ENCODE measurements at regions not wholly inside any gene's neighbourhood (a gene's known extent, or its start where the extent isn't known, plus 50 kb on each side); places are given as distances from the start of the nearest gene placed in this dataset.
"Not testable (repeated sequence)": the region's sequence is repeated elsewhere in the genome, so short reads cannot be mapped to it uniquely, and the experiment has no call there.

DNA sequence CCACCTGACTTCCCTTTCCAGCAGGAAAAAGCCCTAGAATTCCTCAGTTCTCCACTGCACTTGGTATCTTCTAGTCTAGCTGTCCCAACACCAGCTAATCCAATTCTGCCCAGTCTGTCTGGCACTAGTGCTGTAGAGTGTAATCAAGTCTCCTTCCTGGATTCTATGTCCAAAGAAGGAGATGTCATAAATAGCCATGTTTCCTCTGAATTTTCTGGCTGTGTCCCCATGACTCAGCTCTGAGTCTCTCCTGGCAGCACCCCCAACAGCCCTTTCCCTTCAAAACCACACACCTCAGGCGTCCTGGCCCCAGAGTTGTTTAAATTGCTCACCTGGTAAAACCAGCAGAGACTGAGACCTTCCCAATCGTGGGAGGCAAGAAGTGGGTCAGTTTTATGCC, 197.2 kb downstream of the GRXCR1 start:
- DNase-seq (ENCODE audit: low read depth in 4 of 4, low spot score in 2 of 4): no peak

DNA sequence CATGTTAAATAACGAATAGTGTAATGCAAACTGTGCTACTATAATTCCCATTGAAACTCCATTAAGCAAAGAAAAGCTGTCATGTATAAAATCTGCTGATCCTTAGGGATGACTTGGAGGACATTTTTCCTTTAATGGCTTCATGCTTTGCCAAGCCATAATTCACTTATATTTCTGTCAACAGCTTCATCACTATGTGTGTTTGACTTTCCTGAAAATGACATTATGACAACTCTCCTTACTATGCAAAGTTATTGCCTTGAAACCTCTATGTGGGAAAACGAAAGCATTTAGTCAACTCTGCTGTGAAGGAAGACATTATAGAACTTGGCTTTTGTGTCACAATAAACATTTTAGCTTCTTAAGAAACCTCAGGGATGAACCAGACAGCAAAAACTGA, 210.5 kb downstream of the GRXCR1 start:
- no peak for DNase-seq (ENCODE audit: low read depth in 4 of 4, low spot score in 2 of 4)

DNA sequence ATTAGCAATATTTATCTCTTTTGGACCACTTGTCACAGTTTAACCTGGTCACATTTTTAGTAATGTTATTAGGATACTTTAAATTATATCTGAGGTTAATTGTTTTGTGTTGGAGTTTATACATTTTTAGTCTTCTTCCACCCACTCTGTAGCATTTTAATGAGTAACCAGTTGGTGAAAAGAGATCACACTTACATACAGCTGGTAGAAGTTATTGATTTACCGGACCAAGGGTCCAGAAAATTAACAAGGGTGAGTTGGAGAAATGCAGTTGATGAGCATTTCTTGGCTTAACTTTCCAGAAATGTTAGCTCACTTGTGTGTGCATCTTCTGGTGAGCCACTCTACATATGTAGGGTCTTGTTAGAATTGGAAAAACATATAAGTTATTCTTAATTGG, 219.6 kb downstream of the GRXCR1 start:
- no peak for DNase-seq (ENCODE audit: low read depth in 4 of 4, low spot score in 2 of 4)

DNA sequence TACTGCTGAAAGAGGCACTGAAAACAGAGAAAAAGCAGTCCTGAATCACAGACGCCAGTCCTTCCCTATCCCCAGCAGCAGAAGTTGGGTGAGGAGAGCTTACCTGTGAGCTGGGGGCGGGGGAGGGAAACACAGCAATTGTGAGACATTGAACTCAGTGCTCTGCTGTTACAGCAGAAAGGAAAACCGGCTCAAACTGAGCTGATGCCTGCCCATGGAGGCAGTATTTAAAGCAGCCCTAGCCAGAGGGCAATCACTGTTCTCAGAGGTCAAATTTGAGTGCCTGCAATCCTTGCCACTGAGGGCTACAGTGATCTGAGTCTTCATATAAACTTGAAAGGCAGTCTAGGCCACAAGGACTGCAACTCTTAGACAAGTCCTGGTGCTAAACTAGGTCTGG, 220.7 kb downstream of the GRXCR1 start:
- no peak for DNase-seq (ENCODE audit: low read depth in 4 of 4, low spot score in 2 of 4)

DNA sequence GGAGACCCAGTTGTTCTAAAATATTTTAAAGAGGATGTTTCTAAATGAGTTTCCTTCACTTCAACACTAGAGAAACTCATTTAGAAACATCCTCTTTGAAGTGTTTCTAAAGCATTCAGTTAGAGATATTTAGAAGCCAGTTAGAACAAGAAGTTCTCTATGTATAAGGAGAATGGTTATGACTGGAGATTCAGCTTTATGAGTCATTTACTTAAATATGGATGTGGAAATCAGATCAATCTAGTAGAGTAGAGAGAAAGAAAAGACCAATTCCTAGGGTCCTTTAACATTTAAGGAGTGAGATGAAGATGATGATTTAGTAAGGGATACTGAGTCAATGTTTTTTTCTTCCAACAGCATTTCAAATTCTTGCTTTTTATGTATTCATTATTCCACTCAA, 234.1 kb downstream of the GRXCR1 start:
- no peak for DNase-seq (ENCODE audit: low read depth in 4 of 4, low spot score in 2 of 4)

DNA sequence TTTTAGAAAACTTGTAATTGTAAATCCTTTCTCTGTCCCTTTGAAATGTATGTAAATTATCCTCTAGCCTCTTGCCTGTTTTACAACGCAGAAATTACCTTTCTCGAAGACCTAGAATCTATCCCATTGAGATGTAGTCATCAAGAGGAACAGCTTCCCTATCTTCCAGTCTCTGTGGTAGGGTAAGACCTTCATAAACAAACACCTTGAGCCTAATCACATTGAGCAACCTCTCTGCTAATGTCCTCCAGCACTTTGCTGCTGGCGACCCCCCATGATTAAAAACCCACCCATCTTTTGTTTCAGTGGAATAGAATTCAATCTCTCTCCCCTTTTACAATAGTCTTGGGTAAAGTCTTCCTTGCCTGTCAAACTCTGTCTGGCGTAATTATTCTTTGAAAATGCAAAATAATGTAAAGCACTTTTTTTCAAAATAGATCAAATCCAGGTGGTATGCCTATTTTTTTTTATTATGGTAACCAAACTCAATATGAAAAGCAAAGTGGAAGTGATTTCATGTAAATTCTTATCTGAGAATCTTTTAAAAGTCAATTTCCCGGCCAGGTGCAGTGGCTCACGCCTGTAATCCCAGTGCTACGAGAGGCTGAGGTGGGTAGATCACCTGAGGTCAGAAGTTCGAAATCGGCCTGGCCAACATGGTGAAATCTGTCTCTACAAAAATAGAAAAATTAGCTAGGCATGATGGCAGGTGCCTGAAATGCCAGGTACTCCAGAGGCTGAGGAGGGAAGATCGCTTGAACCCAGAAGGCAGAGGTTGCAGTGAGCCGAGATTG, 237.9 kb downstream of the GRXCR1 start:
- no peak for DNase-seq (ENCODE audit: low read depth in 4 of 4, low spot score in 2 of 4)

DNA sequence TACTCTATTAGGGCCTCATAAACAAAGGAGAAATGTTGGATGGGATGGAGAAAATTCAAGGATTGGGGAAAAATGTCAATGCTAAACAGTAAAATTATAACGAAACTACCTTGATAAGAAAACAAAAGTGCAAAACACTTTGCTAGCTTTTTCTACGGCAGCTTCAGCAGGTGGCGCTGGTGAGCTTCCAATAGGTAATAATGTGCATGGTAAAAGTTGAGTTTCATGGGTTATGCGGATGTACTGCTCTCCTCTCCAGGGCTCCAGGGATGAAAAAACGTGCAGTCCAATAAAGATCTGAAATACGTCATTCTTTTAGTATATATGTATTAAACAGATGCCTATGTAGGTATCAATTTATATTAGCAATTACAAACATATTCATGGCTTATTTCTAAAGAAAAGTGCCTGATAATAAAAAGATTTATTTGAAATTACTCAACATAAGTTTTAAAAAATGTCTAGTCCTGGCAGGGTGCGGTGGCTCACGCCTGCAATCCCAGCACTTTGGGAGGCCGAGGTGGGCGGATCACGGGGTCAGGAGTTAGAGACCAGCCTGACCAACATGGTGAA, 239.6 kb downstream of the GRXCR1 start:
- peak; percentile 18 to 43 (median 24) for DNase-seq (ENCODE audit: low read depth in 4 of 4, low spot score in 2 of 4)

DNA sequence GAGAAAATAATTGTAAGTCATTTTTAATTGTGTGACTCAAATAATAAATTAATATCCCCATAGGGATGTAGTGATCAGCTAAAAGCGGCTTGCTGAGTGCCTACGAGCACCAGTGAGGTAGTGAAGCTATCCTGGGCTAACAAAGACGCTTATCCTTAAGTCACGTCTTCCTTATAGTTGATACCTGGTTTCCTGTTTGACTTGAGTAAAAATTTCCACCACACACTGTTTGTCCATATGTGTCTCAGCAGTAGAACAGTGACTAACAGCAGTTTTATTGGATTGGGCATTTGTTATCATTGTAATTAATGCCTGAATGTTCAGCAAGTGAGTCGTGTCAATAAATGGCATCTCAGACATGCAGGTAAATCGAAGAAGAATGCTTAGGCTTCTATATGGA, 241.1 kb downstream of the GRXCR1 start:
- DNase-seq (ENCODE audit: low read depth in 4 of 4, low spot score in 2 of 4): no peak

DNA sequence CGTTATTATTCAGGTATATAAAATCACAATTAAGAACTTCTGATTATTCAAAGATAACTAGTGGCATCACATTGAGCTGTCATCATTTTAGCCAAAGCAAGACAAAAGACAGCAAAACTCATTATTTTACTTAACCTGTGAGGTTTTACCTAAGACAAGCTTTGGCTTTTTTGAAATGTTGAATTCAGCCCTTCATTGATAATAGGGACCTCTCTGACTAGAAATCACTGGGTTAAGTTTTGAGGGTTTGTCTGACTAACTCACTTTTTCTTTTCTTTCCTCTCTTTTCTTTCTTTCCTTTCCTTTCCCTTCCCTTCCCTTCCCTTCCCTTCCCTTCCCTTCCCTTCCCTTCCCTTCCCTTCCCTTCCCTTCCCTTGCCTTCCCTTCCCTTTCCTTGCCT, 244.2 kb downstream of the GRXCR1 start:
- DNase-seq (ENCODE audit: low read depth in 4 of 4, low spot score in 2 of 4): no peak

DNA sequence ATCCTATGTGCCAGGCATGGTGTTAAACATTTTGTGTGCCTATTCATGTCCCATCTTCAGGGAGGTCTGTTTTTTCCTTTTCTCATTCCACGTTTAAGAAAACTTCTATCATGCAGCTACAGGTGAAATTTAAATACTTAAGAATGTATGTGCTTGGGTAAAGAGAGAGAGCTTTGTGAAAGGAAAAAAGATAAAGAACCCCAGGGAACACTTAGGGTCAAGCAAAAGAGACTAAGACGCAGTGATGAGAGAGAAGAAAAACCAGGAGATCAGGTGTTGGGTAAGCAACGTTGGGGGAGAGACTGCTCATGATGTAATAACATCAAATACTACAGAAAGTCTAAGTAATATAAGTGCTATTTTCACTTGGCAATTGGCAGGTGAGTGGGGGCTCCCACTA, 253.7 kb downstream of the GRXCR1 start:
- no peak for DNase-seq (ENCODE audit: low read depth in 4 of 4, low spot score in 2 of 4)

DNA sequence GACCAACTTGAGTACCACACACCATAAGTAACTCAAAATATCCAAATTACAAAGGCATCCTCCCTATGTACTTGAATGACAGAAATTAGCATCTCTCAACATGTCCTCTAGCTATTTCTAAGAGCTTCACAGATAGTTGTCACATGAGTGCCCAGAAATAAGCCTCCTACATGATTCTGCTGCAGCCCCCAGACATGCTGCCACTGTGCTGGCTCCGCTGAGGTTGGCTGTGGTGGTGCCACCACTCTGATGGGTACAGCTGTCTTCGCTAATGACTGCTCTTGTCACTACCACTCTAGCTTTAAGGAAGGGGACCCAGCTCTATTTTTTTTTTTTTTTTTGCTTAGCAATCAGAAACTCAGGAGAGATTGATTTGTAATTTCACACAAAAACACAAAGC, 256.0 kb downstream of the GRXCR1 start:
- no peak for DNase-seq (ENCODE audit: low read depth in 4 of 4, low spot score in 2 of 4)

DNA sequence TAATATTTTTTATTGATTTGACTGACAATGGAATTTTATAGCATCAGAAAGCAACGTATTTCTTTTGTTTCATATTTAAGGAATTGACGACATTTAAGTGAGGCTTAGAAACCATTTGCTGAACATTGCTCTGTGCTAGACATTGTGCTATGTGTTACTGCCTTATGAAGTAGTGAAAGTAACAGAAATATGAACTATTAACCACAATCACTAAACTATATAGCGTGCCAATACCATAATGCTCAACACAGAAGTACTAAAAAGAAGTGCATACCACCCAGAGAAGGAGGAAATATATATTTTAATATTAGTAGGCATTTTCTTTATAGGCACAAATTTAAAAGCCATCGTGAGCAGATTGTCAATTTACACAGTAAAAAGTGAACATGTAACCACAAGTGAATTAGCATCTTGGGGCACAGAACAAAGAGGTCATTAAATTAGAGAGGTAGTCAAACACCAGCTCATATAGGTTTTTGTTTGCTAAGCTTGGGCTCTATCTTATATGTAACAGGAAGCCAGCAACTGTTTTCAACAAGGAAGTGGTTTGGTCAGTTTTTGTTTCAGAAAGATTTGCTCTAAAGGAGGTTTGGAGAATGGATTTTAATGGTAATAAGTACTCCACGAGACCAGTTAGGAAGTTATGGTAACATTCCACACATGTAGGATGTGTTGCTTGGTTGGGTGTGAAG, 270.7 kb downstream of the GRXCR1 start:
- DNase-seq (ENCODE audit: low read depth in 4 of 4, low spot score in 2 of 4): no peak

DNA sequence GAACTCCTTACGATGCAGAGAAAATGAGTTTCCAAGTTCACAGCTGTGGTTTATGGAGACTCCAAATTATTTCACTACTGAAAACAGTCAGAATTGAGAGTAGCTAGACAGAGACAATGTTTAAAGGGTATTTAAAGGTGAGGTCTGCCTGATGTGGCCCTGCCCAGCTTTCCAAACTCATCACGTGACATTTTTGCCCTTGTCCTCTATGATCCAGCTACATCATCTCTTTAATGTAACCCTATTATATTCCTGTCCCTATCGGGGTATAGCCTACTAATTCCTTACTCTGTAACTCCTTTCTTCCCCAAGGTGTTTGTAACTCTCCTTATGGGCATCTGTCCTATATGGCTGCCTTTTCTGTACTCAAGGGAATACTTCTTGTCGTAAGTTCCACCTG, 297.2 kb downstream of the GRXCR1 start:
- DNase-seq (ENCODE audit: low read depth in 4 of 4, low spot score in 2 of 4): no peak

DNA sequence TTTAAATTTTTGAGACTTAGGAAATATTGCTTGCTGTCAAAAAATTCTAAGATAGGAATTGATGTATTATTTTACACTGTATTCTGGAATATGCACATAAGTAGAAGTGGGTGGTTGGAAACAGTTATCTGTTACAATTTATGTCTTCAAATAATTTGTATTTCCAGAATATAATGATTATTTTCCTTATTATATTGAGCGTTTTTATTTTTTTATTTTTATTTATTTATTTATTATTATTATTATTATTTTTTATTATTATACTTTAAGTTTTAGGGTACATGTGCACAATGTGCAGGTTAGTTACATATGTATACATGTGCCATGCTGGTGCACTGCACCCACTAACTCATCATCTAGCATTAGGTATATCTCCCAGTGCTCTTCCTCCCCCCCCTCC, 320.1 kb downstream of the GRXCR1 start:
- DNase-seq (ENCODE audit: low read depth in 4 of 4, low spot score in 2 of 4): not testable (repeated sequence)

DNA sequence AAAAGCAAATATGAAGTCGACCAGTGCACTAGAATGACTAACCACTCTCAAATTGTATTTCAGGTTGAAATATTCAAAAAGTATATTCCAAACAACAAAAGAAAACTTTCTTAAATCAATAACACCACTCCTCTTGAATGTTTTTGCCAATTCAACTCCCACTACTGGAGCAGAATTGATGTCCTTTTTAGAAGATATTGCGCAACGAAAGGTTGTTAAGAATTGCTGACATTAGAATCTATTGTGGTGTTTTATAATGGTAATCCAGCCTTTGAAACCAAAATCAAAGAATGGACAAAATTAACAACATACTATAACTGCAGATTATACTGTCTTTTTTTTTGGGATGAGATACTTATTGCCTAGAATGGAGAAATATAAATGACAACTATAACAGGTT, 331.3 kb downstream of the GRXCR1 start:
- DNase-seq (ENCODE audit: low read depth in 4 of 4, low spot score in 2 of 4): no peak

DNA sequence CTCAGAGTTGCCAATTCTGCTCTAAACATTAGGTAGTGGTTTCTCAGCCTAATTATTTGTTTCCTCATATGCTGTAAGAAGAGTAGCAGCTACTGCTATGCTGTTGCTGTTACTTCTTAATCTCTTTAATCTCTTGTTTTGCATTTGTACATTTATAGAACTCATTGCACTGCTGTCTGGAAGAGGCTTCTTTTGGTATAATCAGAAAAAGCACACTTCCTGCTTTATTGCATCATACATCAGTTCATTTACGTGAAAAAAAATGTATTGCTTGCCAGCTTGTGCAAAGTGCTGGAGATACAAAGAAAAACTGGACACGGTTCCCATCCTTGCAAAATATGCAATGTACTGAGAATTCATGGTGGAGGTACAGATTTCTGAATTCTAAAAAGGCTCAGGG, 332.0 kb downstream of the GRXCR1 start:
- no peak for DNase-seq (ENCODE audit: low read depth in 4 of 4, low spot score in 2 of 4)

DNA sequence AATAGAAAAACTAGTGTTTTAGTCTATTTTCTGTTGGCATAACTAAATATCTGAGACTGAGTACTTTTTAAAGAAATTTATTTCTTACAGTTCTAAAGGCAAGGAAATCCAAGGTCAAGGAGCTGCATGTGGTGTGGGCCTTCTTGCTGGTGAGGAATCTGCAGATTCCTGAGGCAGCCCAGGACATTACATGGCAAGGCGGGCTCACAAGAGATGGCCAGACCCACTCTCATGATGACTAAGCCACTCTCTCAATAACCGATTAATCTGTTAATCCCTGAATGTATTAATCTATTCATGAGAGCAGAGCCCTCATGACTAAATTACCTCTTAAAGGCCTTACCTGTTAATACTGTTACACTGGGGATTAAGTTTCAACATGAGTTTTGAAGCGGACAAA, 340.8 kb downstream of the GRXCR1 start:
- no peak for DNase-seq (ENCODE audit: low read depth in 4 of 4, low spot score in 2 of 4)

DNA sequence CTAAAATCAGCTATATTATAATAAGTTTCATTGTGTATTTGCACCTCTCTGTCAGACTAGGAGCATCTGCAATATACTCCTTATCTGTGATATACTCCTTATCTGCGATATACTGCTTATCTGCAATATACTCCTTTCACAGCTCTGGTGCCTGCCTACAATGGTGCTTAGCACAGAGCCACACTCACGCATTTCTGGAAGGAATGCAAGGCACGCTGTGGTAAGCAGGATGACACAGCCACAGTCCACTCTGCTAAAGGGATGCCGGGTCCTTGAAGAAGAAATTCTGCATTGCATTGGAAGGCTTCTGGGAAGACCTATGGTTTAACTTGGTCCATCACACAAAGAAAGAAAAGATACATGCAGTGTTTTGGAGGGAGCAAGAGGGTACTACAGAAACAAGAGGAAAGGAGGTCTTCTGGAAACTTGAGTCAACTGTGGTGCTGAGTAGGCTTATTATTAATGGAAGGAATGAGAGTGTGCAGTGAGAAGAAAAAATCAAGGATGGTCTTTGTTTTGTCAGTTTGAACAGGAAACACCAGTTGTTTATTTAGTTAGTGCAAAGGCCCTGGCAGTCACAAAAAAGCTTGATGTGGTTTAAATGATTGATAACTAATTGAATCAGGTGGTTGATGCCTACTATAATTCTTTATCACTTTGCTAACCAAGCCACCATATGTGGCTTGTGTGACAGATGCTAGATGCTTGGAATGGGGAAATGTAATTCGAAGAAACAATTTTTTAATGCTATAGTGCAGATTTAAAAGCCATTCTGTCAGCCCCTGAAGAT, 342.3 kb downstream of the GRXCR1 start:
- no peak for DNase-seq (ENCODE audit: low read depth in 4 of 4, low spot score in 2 of 4)

DNA sequence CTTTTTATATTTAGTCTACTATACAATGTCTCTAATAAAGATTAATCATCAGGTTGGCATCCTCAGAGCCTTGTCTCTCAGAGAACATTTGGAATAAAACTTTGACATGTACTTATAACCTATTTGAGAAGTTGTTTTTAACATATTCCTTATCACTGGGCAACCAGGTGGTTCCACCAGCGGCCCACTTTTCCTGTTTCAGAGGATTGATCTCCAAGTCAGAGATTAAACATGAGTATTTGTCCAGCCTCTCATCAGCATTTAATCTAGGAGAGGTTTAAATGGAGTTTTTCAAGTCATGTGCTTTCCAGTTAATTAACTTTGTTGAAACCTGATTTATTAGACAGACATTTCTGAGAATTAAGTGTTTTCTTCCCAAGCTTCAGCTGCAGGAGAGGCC, 345.5 kb downstream of the GRXCR1 start:
- DNase-seq (ENCODE audit: low read depth in 4 of 4, low spot score in 2 of 4): peak in 2 of 4 donors; percentile 3 to 7

DNA sequence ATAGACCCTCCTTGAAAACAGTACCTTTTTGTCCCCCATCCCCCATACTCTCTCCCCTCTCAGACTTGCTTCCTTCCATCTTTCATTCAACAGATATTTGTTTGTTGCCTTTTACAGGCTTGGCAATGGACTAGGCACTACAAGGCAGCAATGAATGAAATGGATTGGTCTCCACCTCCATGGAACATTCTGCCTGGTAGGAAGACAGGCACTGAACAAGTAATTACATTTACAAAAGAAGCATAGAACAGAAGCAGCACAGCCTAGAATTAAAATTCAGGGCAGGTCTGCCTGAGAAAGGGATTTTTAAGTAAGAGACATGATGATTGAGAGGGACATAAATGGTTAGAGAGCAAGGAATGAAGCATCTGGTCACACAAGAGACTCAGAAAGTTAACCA, 346.1 kb downstream of the GRXCR1 start:
- DNase-seq (ENCODE audit: low read depth in 4 of 4, low spot score in 2 of 4): no peak

DNA sequence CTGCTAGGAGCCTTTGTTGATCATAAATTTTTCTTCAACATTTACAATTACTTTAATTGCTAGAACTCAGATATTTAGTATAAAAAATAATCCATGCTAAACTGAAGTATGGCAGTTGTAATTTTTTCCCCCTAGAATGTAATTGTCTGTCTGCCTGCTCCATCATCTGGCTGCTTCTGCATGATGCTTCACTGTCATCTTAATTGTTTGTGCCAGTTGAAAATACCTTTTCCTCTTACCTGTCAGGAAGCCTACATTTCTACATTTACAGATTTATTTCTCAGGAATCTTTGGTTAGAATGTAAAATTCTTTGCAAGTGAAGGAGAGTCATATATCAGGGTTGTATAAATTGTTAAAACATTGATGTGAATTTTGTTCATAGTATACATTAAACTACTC, 348.6 kb downstream of the GRXCR1 start:
- no peak for DNase-seq (ENCODE audit: low read depth in 4 of 4, low spot score in 2 of 4)
